OCI-LY7 (cell line): ENCODE measurements at regions not wholly inside any gene's neighbourhood (a gene's known extent, or its start where the extent isn't known, plus 50 kb on each side); places are given as distances from the start of the nearest gene placed in this dataset.
"Not testable (repeated sequence)": the region's sequence is repeated elsewhere in the genome, so short reads cannot be mapped to it uniquely, and the experiment has no call there.

Experiments used
- BruUV-seq: library from RNA; stranded (reverse); fragments of 400-500 nt; replicated peaks from 2 replicates; lab custom pipeline; 2021; lab: Mats Ljungman, UMichigan
- CTCF ChIA-PET: fragments of 300-600 bp; sonication (Branson Sonifier 250); formaldehyde crosslinking; loops from one replicate; lab custom pipeline; 2022; ENCODE audit warnings: antibody characterized with exemption; ENCODE audit not compliant: unreplicated experiment; lab: Charles Lee
- POLR2A ChIA-PET: fragments of 300-600 bp; sonication (Branson Sonifier 250); formaldehyde crosslinking; loops from one replicate; lab custom pipeline; 2022; ENCODE audit warnings: antibody characterized with exemption; lab: Charles Lee
- DNase-seq: peaks from one replicate; pipeline ENCODE4 v3.0.0-alpha.2; 2015; ENCODE audit warnings: low spot score
- H2AFZ ChIP-seq: fragments of 200-600 bp; sonication (generic), shearing (Covaris generic); 2 replicates; pipeline ENCODE4 v1.6.1; 2014; ENCODE audit warnings: mild to moderate bottlenecking, antibody characterized with exemption, low read length, moderate library complexity
- H3K27ac ChIP-seq: fragments of 200-600 bp; sonication (generic); 2 replicates; pipeline ENCODE4 v1.5.1; 2014; ENCODE audit warnings: mixed run types, low read depth, mild to moderate bottlenecking, moderate library complexity, low read length, inconsistent platforms; ENCODE audit not compliant: poor library complexity, severe bottlenecking
- H3K36me3 ChIP-seq: fragments of 200-600 bp; sonication (generic); 2 replicates; pipeline ENCODE4 v1.6.1; 2014; ENCODE audit warnings: mild to moderate bottlenecking, antibody characterized with exemption, low read length, moderate library complexity, mixed read lengths; ENCODE audit not compliant: insufficient read depth
- H3K4me1 ChIP-seq: fragments of 200-600 bp; sonication (generic); 2 replicates; pipeline ENCODE4 v1.5.1; 2014; ENCODE audit warnings: mild to moderate bottlenecking, low read length; ENCODE audit not compliant: insufficient read depth, poor library complexity, severe bottlenecking
- H3K4me2 ChIP-seq: fragments of 200-600 bp; sonication (generic); 2 replicates; pipeline ENCODE4 v1.6.1; 2014; ENCODE audit warnings: mild to moderate bottlenecking, low read length
- H3K4me3 ChIP-seq: fragments of 200-600 bp; sonication (generic); 2 replicates; pipeline ENCODE4 v1.5.1; 2014; ENCODE audit warnings: mild to moderate bottlenecking, low read depth, low read length; ENCODE audit not compliant: poor library complexity, severe bottlenecking
- H3K79me2 ChIP-seq: fragments of 200-600 bp; sonication (generic); 2 replicates; pipeline ENCODE4 v1.6.1; 2016; ENCODE audit warnings: low read depth, mild to moderate bottlenecking, low read length, moderate library complexity, mixed read lengths; ENCODE audit not compliant: insufficient read depth
- H3K9me2 ChIP-seq: fragments of 200-600 bp; sonication (generic); 2 replicates; pipeline ENCODE4 v1.6.1; 2016; ENCODE audit warnings: mild to moderate bottlenecking, low read length, mixed read lengths; ENCODE audit not compliant: insufficient read depth
- H3K9me3 ChIP-seq: fragments of 200-600 bp; sonication (generic); 2 replicates; pipeline ENCODE4 v1.6.1; 2014; ENCODE audit warnings: mild to moderate bottlenecking, mixed run types, low read length, mixed read lengths
- H4K20me1 ChIP-seq: fragments of 200-600 bp; sonication (generic); 2 replicates; pipeline ENCODE4 v1.6.1; 2014; ENCODE audit warnings: mild to moderate bottlenecking, antibody characterized with exemption, low read length, moderate library complexity, mixed read lengths; ENCODE audit not compliant: insufficient read depth
- intact Hi-C: fragments of 100-400 bp; cut with micrococcal nuclease; formaldehyde crosslinking; loops from one replicate; pipeline ENCODE4 v1.10.0; 2022; ENCODE audit not compliant: unreplicated experiment

DNA sequence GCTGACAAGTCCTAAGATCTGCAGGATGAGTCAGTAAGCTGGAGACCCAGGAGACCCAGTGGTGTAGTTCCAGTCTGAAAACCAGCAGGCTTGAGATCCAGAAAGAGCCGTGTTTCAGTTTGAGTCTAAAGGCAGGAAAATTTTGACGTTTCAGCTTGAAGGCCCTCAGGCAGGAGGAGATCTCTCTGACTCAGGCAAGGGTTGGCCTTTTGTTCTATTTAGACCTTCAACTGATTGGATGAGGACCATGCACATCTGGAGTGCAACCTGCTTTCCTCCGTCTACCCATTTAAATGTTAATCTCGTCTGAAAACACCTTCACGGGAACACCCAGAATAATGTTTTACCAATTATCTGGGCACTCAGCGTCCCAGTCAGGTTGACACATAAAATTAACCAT, 69.5 kb downstream of the NPIPA7 start:
- H3K27ac ChIP-seq, BruUV-seq, H3K9me3 ChIP-seq, H3K9me2 ChIP-seq, POLR2A ChIA-PET, H3K4me3 ChIP-seq, intact Hi-C loops, H3K4me1 ChIP-seq, H4K20me1 ChIP-seq, H3K36me3 ChIP-seq, H3K4me2 ChIP-seq, H3K79me2 ChIP-seq, DNase-seq, CTCF ChIA-PET, H2AFZ ChIP-seq: not testable (repeated sequence)

DNA sequence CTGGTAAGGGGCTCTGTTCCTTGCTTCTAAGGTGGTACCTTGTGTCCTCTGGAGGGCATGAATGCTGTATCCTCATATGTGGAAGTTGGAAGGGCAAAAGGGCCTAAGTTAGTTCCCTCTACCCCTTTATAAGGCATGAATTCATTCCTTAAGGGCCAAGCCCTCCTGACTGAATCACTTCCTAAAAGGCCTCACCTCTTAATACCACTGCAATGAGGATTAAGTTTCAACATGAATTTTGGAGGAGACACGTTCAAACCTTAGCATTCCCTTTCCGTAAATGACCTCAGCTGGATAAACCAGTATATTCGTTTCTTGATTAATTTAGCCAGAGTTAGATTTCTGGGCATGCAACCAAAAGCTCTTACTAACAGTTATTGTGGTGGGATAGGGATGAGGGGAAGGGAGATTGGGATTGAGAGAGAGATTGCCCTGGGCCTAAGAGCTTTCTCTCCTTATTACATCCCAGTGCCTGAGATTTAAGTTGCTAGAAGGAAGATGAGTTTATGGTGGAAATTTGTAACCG, 70.8 kb downstream of the NPIPA7 start:
- H3K4me1 ChIP-seq, intact Hi-C loops, H3K9me3 ChIP-seq, CTCF ChIA-PET, H3K27ac ChIP-seq, BruUV-seq, H3K36me3 ChIP-seq, DNase-seq, H3K4me2 ChIP-seq, H3K9me2 ChIP-seq, H2AFZ ChIP-seq, H3K4me3 ChIP-seq, POLR2A ChIA-PET, H3K79me2 ChIP-seq, H4K20me1 ChIP-seq: not testable (repeated sequence)

DNA sequence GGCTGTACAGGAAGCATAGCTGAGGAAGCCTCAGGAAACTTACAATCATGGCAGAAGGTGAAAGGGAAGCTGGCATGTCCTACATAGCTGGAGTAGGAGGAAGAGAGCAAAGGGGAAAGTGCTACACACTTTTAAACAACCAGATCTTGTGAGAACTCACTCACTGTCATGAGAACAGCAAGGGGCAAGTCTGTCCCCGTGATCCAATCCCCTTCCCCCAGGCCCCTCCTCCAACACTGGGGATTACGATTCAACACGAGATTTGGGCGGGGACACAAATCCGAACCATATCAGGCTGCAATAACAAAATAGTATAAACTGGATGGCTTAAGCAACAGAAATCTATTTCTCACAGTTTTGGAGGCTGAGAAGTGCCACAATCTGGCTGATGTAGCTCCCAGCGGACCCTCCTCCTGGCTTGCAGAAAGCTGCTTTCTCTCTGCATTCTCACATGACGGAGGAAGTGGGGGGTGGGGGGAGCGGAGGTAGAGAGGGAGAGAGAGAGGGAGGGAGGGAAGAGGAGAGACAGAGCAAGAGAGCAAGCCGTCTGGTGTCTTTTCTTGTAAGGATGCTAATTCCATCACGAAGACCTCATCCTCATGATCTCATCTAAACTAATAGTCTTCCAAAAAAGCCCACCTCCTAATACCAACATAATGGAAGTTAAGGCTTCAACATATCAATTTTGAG, 72.9 kb downstream of the NPIPA7 start:
- H3K4me2 ChIP-seq, H3K79me2 ChIP-seq, DNase-seq, POLR2A ChIA-PET, H3K27ac ChIP-seq, H3K4me3 ChIP-seq, BruUV-seq, H3K4me1 ChIP-seq, H3K9me2 ChIP-seq, H2AFZ ChIP-seq, H4K20me1 ChIP-seq, CTCF ChIA-PET, H3K9me3 ChIP-seq, intact Hi-C loops, H3K36me3 ChIP-seq: not testable (repeated sequence)

DNA sequence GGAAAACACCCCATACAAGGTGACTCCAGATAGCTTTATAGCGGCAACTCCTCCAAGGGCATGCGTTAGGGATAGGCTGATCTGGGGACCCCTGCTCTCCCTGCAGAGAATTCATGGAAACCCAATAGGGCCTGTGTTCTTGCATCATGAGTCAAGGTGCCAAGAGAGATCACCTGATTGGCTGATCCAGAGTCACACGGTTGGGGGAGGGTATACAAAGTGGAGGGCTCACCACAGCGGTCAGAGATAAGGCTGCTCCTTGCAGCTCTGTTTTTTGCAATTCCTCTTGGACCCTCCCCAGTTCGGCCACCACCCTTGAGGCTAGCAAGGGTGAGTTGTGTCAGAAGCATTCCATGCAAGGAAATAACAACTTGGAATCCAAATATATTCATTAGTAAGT, 79.6 kb downstream of the NPIPA7 start:
- H3K4me3 ChIP-seq, H3K9me3 ChIP-seq, BruUV-seq, H3K27ac ChIP-seq, intact Hi-C loops, H4K20me1 ChIP-seq, H3K9me2 ChIP-seq, H3K4me2 ChIP-seq, H3K79me2 ChIP-seq, CTCF ChIA-PET, H3K36me3 ChIP-seq, H3K4me1 ChIP-seq, POLR2A ChIA-PET, DNase-seq, H2AFZ ChIP-seq: not testable (repeated sequence)

DNA sequence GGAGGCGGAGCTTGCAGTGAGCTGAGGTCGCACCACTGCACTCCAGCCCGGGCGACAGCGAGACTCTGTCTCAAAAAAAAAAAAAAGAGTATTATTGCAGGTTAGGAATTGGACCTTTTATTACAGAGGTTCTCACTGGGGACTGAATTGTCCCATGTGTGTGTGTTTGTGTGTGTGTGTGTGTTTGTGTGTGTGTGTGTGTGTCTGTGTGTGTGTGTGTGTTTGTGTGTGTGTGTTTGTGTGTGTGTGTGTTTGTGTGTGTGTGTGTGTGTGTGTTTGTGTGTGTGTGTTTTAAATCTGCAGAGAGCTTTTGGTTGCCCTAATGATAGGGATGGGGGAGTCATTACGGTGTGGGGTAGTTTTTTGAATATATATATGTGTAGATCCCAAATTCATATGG, 84.9 kb downstream of the NPIPA7 start:
- H2AFZ ChIP-seq, H3K27ac ChIP-seq, H3K9me2 ChIP-seq, H3K4me1 ChIP-seq, POLR2A ChIA-PET, DNase-seq, H3K79me2 ChIP-seq, intact Hi-C loops, H3K36me3 ChIP-seq, H3K4me2 ChIP-seq, H4K20me1 ChIP-seq, BruUV-seq, H3K4me3 ChIP-seq, H3K9me3 ChIP-seq, CTCF ChIA-PET: not testable (repeated sequence)

DNA sequence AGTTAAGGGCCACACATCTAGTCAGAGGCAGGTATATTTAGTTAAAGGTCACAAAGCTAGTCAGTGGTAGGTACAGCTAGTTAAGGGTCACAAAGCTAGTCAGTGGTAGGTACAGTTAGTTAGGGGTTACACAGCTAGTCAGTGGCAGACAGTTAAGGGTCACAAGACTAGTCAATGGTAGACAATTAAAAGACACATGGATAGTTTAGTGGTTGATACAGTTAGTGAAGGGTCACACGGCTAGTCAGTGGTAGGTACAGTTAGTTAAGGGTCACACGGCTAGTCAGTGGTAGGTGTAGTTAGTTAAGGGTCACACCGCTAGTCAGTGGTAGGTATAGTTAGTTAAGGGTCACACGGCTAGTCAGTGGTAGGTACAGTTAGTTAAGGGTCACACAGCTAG, 110.0 kb downstream of the NPIPA7 start:
- DNase-seq, H3K4me1 ChIP-seq, POLR2A ChIA-PET, H3K27ac ChIP-seq, H3K9me2 ChIP-seq, H3K79me2 ChIP-seq, H3K4me3 ChIP-seq, intact Hi-C loops, H4K20me1 ChIP-seq, H3K9me3 ChIP-seq, BruUV-seq, H2AFZ ChIP-seq, H3K36me3 ChIP-seq, H3K4me2 ChIP-seq, CTCF ChIA-PET: not testable (repeated sequence)
